ENCODE measurements at regions not wholly inside any gene's neighbourhood (a gene's known extent, or its start where the extent isn't known, plus 50 kb on each side); places are given as distances from the start of the nearest gene placed in this dataset.

DNA sequence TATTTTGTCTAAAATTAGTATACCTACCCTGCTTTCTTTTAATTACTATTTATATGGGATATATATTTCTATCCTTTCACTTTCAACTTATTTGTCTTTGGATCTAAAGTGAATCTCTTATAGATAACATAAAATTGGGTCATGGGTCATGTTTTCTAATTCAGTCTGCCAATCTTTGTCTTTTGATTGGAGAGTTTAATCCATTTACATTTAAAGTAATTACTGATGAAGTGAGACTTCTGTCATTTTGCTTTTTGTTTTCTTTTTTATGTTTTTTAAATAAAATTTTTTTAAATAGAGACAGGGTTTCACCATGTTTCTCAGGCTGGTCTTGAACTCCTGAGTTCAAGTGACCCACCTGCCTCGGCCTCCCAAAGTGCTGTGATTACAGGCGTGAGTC is 50.5 kb upstream of the PRDM1 start:
- no peak for DNase-seq (ENCODE audit: low read depth in 2 of 2)

DNA sequence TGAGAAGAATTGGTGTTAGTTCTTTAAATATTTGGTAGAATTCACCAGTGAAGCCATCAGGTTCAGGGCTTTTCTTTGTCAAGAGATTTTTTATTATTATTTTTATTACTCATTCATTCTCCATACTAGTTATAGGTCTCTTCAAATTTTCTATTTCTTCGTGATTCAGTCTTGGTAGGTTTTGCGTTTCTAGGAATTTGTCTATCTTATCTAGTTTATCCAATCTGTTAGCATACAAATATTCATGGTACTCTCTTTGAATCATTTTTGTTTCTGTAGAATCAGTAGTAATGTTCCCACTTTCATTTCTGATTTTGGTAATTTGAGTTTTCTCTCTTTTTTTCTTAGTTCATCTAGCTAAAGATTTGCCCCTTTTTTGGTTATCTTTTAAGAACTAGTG is 52.3 kb upstream of the PRDM1 start:
- no peak for DNase-seq (ENCODE audit: low read depth in 2 of 2)

DNA sequence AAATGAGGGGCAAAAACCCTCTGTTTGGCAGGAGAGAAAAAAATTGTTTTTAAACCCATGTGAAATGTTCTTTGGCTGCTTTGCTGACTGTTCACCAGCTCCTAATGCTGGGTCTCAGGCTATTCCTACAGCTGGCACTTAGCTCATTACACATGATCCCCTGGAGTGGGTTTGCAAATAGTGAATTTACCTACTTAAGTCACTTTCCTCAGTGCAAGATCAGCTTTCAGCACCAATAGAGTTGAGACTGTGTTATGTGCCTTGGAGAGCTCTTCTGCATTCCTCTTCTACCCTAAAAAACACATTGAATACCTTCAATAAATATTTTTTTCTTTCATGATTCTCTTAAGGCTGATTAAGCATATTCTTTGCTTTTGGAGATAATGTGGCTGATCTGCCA is 58.4 kb upstream of the PRDM1 start:
- DNase-seq (ENCODE audit: low read depth in 2 of 2), result no peak

DNA sequence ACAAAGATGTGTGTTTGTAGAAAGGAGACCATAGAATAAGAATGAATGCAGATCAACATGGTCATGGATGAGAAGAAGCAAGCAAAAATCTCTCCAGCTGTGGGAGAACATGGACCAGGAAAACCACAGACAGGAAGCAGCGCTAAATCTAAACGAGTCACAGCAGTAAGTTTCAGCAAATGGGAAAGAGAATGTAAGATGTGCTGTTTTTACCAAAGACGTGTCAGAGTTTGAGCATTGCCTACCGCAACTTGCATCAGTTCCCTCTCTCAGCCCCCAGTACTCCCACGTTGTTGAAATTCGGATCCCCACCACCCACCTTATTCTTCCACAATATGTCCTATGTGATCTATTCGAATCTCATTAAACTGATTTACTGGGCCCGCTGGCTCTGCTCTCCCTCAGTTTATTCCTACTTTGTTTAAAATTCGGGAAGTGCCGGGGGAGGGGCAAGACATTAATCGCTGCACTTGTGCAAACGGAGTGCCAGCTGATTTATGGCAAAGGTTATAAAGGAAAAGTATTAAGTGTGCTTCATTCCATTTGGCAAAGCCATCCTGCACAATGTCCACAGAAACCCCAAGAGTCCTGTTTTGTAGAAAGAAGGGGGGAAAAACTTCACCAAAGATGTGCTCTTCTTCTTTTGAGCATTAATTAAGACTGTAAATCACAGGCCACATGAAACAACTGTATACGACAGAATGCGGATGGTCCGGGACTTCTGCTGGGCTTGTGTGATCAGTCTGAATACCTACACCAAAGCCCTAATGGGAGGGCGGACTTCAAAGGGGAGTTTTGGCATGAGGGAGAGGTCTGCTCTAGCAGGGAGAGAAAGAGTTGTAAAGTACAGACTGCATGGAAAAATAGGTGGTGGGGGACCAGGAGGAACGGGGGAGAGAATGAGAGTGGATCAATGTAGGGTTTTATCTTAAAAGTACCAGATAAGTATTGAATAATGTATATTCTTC is 59.1 kb upstream of the PRDM1 start:
- no peak for DNase-seq (ENCODE audit: low read depth in 2 of 2)

DNA sequence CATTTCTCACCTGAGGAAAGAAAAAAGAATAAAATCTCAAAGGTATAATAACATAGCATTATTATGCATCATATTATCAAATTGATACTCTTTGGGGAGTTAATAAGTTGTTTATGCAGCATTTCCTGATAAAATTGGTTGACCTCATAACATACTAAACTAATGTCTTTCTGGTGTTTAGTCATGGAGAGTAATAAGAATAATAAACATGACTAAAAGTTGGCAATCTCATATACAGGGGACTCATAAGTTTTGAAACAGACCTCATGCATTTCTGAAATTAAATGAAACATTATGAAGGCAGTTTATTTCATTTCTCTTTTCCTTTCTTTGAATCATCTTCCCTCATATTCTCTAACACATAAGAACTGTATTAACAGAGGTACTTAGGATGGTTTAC is 60.5 kb upstream of the PRDM1 start:
- no peak for DNase-seq (ENCODE audit: low read depth in 2 of 2)

DNA sequence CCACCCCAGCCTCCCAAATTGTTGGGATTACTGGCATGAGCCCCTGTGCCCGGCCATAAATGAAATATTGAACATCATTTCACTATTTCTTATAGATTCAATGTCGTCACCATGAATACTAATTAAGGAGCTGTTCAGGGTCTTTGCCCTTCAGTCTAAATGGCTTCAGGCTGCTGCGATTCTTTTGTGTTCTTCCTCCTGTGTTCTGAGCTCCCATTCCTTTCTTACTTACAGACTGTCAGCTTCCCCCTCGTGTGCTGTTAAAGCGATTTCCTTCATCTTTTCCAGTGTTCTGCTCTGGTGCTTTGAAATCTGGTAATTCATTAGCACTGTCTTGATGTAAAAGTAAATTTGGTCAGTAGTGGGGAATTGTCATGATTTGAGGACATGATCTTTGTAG is 63.3 kb upstream of the PRDM1 start:
- DNase-seq (ENCODE audit: low read depth in 2 of 2), result no peak

DNA sequence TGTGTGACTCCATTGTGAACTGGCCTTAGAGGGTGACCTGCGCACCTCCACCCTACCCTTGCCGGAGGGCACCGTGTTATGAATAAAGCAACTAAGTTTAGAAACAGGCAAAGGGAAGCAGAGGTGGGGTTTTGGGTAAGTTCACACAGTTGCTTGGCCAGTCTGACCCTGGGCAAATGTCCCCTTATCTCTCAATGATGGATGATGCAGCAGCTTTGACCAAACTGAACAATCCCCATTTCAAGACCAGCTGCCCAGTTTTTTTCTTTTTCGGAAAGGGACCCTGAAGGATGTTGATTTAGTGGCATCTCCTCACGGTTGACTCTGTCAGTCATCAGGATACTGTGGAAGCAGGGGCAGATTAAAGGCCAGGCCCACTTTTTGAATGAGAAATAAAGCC is 68.7 kb upstream of the PRDM1 start:
- DNase-seq (ENCODE audit: low read depth in 2 of 2), result no peak

DNA sequence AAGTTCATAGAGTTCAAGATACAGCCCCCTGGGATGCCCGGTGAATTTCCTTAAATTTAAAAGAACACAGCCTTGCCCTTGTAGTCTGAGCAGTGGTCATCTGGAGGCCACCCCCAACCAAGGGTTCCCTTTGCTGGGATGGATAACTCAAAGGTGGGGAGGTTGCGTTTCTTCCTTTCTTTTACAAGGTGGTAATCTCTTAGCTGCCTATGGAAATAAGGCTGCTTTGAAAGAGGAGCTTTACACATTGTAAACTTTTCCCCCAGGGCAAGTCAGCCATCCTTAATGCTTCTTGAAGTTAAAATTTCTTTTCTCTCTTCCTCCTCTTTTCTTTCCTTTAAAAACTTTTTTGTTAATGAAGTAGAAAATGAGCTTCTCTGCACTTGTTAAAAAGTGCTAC is 71.2 kb upstream of the PRDM1 start:
- no peak for DNase-seq (ENCODE audit: low read depth in 2 of 2)

DNA sequence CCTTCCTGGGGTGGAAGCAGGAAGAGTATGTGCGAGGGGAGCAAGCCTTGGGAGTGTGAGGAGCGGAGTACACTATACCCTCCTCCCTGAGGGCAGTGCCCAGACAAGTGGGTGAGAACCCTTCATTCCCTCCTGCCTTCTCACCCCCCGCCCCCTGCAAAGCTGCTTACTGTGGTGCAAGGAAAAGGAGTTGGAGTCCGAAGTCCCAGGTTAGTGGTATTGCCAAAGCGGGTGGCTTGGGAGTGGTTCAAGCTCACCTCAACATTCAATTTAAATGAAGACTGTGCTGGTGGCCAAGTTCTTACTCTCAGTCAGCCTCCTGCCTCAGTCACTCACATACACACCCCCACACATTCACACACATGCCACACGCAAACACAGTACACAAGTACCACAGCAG is 74.7 kb upstream of the PRDM1 start:
- DNase-seq (ENCODE audit: low read depth in 2 of 2), result no peak

DNA sequence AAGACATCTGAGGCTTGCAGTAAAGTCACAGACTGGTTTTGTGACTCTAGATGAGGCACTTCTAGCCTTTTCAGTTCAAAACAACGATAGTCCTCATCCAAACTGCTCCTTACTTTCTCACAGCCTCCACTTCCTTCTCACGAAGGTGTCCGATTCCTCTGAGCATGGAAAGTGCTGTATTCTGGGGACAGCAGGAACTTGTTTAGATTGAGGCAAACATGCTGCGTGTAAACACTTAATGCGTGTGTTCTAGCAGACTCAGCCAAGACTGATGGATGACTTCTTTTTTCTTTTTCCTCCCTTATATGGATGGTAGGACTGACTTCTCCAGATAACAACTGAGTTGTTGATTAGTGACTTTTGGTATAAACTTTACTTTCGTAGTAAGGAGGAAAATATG is 80.2 kb upstream of the PRDM1 start:
- DNase-seq (ENCODE audit: low read depth in 2 of 2), result no peak

DNA sequence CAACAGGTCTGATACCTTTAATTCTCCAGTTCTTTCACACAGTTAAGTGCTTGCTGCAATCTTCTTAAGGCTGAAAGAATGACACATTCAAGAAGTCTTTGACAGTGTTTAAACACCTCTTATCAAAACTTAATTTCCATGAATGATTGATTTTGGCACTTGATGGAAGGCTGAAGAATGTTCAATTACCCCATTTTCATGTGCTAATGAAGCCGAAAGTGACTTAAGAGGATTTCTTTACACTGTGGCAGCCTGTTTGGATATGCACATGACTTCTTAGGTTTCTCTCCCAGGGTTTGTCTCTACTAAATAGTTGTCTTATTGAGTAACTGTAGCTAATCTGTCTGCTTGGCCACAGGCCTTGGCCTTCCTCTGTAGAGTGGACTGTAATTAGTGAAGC is 81.1 kb upstream of the PRDM1 start:
- no peak for DNase-seq (ENCODE audit: low read depth in 2 of 2)

DNA sequence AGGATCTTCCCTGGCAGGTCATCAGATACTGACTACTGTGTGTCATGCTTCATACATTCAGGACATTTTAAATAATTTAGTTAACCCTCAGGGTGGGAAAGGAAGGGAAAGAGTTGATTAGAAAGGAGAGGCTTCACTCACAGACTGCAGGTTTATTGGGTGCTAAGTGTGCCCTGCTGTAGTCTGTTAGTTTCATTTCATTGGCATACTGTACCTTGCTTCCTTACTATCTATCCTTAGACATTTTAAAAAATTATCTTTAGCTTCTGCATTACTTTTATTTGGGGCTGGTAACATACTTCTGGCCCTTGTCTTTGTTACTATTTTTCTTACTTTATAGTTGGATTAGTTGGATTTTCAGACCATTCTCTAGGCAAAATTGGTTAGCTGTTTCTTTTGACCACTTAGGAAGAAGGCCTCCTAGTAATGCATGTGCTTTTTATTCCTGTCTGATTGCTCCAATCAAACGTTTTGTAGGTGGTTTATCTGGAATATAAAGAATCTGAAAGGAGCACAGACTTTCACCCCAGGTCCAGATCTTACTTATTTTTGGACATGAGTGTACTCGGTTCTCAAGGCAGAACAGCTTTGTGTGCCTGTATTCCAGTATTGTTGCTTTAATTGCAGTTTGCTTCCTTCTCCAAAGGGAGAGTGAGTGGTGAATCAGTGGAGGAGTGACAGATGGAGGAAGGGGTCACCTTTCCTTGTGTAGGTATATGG is 82.7 kb upstream of the PRDM1 start:
- no peak for DNase-seq (ENCODE audit: low read depth in 2 of 2)

DNA sequence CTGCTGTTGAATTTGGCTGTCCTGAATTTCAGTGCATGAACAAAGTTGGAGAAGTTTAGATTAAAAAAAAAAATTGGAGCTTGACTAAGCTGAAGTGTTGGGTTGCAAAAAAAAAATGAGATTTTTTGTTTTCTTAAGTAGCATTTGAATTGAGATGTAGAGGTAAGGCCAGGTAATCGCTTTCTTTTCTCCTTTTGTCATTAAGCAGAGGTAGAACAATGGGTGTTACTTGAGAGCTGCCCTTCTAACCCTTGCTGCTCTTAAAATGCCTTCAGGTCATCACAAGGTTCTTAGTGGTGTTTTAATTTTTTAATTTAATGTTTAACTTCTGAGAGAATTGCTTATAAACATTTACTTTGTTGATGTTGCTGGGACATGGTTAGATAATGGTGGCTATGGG is 84.1 kb upstream of the PRDM1 start:
- no peak for DNase-seq (ENCODE audit: low read depth in 2 of 2)

DNA sequence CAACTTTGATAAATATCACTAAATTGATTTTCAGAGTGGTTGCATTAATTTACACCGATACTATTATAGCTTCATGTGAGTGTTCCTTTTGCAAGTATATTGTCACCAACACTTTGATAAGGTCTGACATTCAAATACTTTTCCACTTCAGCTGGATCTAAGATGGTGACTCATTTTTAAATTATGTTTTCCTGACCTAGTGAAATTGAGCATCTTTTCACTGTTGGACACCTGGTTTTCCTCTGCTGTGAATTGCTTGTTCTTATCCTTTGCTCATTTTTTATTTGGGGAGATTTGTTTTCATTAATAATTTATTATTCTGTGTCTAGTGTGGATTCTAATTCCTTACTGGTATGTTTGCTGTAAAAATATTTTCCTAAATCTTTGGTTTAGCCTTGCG is 85.2 kb upstream of the PRDM1 start:
- no peak for DNase-seq (ENCODE audit: low read depth in 2 of 2)

DNA sequence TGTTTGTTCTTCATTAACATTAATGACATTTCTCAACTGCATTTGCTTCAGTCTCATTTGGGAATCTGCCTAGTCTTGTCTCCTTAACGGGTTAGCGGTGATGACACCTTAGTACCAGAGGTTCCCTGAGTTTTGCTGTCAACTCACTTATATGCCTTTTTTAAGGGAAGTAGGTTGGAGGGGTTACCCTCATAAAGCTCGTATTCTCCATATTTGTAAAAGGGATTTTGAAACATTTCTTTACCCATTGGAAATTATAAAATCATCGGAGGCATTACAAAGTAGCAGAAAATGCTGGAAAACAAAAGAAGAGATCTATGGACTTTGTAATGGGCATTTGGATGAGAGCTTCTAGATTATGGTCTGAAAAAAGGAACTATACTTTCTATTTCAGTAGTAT is 88.7 kb upstream of the PRDM1 start:
- no peak for DNase-seq (ENCODE audit: low read depth in 2 of 2)

DNA sequence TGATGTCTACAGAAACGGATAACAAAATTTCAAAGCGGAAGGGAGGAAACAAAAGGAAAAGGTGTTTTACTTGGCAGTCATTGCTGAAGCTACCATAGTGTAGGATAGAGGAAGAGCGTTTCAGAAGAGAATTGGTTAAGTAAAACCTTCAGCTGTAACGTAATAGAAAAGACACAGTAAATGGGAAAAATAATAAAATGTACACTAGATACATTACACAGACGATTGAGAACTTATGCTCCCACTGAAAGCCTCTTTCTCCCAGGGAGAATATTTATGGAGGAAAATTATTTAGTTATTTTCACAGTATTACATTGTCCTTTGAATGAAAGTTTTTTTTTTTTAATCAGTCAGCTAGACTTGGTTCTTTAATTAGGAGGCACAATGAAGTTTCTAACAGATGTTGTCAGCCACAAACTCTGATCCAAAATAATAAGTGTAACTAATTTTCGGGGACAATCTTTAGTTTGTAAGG is 90.7 kb upstream of the PRDM1 start:
- DNase-seq (ENCODE audit: low read depth in 2 of 2), result no peak

DNA sequence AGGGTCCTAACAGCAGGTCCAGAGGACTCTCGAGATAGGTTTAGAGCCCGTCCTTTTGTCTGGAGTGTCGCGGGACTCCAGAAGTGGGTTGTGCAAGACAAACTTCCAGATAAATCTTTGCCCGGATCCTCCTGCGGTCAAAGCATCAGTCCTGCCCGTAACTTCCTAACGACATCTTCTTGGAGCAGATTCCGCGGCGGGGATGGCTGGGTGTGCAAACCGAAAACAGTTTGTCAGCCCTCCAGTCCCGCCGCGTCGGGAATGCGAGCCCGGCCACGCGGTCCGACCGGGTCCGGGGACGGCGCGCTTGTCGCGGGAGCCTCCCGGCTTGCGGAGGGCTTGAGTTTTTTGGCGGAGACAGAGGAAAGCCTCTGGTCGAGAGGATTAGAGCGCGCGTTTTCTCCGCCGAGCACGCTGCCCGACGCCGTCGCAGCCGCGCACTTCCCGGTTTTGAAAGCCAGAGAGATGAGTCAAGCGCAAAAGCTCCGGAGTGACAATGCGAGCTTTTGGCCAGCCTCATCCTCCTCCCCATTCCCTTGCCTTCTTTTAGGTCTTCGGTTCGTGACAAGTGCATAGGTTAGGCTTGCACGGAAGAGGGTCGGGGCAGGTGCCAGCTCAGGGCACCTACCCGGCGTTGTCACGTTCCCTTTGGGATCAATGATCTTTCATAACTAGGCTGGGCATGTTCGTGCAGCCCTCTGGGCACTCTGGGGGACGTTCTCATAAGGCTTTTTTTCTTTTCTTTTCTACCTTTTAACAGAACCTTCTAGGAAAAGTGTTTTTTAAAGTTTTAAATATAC is 91.3 kb upstream of the PRDM1 start:
- peak in 1 of 2 donors; percentile 33 for DNase-seq (ENCODE audit: low read depth in 2 of 2)

DNA sequence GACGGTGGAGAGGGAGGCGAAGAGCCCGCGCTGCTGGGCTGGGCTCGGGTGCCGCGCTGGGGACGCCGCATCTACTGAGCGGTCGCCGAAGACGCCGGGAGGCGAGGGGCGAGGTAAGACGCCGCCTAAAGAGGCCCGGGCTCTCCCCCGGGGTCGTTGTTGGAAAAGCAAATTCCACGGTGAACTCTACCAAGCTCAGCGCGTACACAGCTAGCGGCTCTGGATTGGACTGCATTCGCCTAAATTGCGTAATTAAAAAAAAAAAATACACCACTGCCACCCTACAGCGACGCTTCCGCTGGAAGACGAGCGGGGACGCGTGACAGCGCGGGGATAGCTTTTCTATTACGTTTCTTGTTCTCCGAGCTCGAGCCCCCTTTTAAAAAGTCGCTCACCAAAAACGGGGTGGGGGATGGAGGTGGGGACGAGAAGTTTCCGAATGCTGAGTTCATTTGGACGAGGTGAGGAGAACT is 92.0 kb upstream of the PRDM1 start:
- DNase-seq (ENCODE audit: low read depth in 2 of 2), result no peak

DNA sequence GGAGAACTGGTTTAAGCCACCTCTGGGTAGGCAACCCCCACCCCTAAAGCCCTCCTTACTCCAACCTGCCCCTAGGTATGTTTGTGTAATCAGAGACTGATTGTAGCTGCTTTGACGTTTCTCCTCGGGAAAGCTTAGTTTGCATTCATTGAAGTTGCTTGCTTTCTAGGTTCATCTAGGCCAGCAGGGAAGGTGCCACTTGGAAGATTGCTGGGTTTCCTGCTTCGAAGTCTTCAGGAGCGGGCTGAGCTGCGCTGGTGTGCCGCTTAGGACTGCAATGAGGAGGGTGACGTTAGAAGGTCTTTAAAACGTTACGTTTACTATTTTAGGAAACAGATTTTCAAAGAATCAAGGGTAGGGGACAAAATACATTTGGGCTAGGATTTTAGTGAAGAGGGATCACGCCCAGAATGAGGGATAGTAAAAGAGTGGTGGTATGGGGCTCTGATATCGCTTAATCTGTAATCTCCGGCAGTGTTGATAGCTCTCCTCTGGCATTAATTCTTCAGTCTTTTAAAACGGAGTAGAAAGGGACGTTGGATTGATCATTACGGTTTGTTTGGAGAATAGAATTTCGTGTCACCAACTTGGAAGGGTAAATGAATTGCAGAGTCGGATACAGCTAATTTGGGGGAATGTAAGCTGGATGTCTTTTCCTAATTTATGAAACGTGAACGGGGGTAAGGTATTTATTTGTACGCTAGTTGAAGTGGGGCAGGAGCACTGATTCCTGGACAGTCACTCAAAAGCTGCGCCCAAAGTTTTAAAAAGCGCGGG is 92.6 kb upstream of the PRDM1 start:
- DNase-seq (ENCODE audit: low read depth in 2 of 2), result no peak

DNA sequence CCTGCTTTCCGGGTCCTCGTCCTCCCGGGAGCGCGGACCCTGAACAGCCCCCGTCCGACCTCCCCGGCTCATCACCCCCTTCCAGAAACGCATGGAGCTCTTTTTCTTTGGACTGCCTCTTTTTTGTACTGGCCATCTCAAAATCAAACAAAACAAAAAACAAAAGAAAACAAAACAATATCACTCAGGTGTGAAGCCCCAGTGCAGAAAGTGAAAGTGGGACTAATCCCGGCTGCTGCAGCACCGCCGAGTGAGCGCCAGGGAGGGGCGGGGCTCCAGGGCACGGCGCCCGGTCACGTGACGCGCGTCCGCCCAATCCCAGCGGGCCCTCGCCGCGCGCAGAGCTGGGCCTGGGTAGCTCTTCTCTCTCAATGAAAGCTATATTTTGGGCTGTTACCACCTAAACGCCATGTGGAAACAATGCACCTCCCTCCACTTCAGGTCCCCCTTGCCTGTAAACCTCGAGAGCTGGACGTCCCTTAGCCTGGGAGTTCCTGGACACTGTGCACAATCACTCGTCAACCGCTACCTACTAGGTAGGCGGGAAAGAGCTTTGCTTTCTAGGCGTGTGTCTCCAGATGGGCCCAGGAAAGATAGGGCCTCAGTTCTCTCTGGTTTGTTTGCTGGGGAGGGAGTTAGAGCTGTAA is 93.7 kb upstream of the PRDM1 start:
- DNase-seq (ENCODE audit: low read depth in 2 of 2), result peak; percentile 72 to 82

Data from stimulated activated CD4-positive, alpha-beta T cell treated with anti-CD3 and anti-CD28 coated beads, Interleukin-15, amount 100 ng/mL, for 48 hours (primary cell).